Stomach (tissue), 4 donors: ENCODE measurements at regions not wholly inside any gene's neighbourhood (a gene's known extent, or its start where the extent isn't known, plus 50 kb on each side); places are given as distances from the start of the nearest gene placed in this dataset.

Source experiments
- CTCF ChIP-seq, 7 experiments: fragments of 450-650 bp in 4 of 7; fragments of 200-600 bp in 3 of 7; sonication (generic) in 3 of 7; IDR thresholded peaks; one replicate each; pipeline ENCODE4 v1.5.1; 2016 to 2019; ENCODE audit warnings: antibody characterized with exemption in 7 of 7, control low read depth in 2 of 7, mild to moderate bottlenecking in 1 of 7
- EP300 ChIP-seq: sonication (generic); formaldehyde crosslinking; IDR thresholded peaks from one replicate; pipeline ENCODE4 v1.6.1; 2017; ENCODE audit warnings: antibody characterized with exemption
- POLR2A ChIP-seq, 4 donors: fragments of 450-650 bp; IDR thresholded peaks; one replicate each; pipeline ENCODE4 v1.6.1; 2016; ENCODE audit warnings: antibody characterized with exemption in 4 of 4, control low read depth in 2 of 4, mild to moderate bottlenecking in 1 of 4, moderate library complexity in 1 of 4
- POLR2AphosphoS5 ChIP-seq, 3 donors: sonication (generic); formaldehyde crosslinking; IDR thresholded peaks; one replicate each; pipeline ENCODE4 v1.6.1; 2016; ENCODE audit warnings: antibody characterized with exemption in 3 of 3

GRCh38 chr13:68745502-68745901 is 1362.1 kb upstream of the ATXN8OS start:
- no peak for TF ChIP-seq CTCF (IDR thresholded peaks at IDR 0.05)
- no peak for TF ChIP-seq POLR2A (IDR thresholded peaks at IDR 0.05)
- no peak for TF ChIP-seq POLR2AphosphoS5 (IDR thresholded peaks at IDR 0.05)
- no peak for TF ChIP-seq EP300
